Gastrocnemius medialis (tissue), 4 donors: ENCODE measurements at regions not wholly inside any gene's neighbourhood (a gene's known extent, or its start where the extent isn't known, plus 50 kb on each side); places are given as distances from the start of the nearest gene placed in this dataset.

ENCODE experiments used
- CTCF ChIP-seq, 5 experiments: fragments of 450-650 bp in 3 of 5; fragments of 200-600 bp in 2 of 5; sonication (generic) in 2 of 5; IDR thresholded peaks in 4 of 5; conservative IDR thresholded peaks in 1 of 5; 1 replicate in 4 of 5; 2 replicates in 1 of 5; pipeline ENCODE4 v1.5.1; 2016 to 2019; ENCODE audit warnings: antibody characterized with exemption in 5 of 5, mild to moderate bottlenecking in 3 of 5, moderate library complexity in 3 of 5
- POLR2A ChIP-seq, 2 donors: fragments of 450-650 bp; IDR thresholded peaks; one replicate each; pipeline ENCODE4 v1.6.1; 2017; ENCODE audit warnings: antibody characterized with exemption in 2 of 2, mild to moderate bottlenecking in 2 of 2, moderate library complexity in 2 of 2

DNA sequence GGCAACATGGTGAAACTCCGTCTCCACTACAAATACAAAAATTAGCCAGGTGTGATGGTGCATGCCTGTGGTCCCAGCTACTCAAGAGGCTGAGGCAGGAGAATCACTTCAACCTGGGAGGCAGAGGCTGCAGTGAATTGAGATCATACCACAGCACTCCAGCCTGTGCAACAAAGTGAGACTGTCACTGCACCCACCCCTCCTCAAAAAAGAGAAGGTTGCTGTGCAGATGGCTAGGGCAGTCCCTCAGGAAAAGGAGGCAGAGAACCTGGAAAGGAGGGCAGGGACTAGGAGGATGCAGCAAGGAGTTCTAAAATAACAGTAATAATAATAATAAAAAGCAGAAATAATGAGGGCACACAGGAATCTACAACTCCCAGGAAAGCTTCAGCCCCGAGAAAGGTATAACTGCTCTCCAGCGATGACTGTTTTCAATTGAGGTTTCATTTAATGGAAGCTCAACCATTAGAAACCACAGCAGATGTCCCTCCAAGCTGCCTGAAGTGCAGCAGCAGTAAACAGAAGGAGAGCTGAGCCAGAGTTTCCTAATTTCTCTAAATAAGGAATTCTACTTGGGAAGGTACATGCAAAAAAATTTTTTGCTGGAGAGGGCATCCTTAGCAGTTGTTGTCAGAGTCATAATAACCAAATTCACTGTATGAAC is 326.5 kb downstream of the GATA3 start:
- TF ChIP-seq CTCF (IDR thresholded peaks at IDR 0.05 in 4 of 5, conservative IDR thresholded peaks at IDR 0.05 in 1 of 5) (no peak), POLR2A (IDR thresholded peaks at IDR 0.05) (no peak)
